ENCODE measurements at regions not wholly inside any gene's neighbourhood (a gene's known extent, or its start where the extent isn't known, plus 50 kb on each side); places are given as distances from the start of the nearest gene placed in this dataset.

- no peak for TF ChIP-seq CTCF (IDR thresholded peaks at IDR 0.05)
Measured at GRCh38 chr11:88040148-88040496, 135.1 kb downstream of the RAB38 start.

GRCh38 chr11:88039476-88040147 lies 135.6 kb downstream of the RAB38 start:
- TF ChIP-seq CTCF (IDR thresholded peaks at IDR 0.05), result no peak

GRCh38 chr11:88038063-88038462 lies 137.2 kb downstream of the RAB38 start:
- TF ChIP-seq CTCF (IDR thresholded peaks at IDR 0.05), result no peak

DNA sequence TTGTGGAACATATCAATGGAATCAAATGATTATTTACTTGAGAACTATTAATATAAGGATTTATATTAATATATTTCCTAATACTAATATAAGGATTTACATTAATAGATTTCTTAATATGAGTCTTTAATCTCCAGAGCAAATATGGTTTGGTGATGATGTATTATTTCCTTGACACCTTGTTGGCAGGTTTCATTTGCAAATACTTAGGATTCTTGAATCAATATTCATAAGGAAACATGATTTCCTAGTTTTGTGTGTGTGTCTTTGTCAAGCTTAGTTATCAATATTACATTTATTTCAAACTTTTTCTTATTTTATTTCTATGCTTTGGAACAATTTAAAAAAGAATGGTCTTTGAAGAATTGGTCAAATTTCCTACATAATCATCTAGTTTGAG lies 138.5 kb downstream of the RAB38 start:
- TF ChIP-seq CTCF (IDR thresholded peaks at IDR 0.05), result no peak

GRCh38 chr11:88035271-88035670 lies 140.0 kb downstream of the RAB38 start:
- TF ChIP-seq CTCF (IDR thresholded peaks at IDR 0.05), result no peak

DNA sequence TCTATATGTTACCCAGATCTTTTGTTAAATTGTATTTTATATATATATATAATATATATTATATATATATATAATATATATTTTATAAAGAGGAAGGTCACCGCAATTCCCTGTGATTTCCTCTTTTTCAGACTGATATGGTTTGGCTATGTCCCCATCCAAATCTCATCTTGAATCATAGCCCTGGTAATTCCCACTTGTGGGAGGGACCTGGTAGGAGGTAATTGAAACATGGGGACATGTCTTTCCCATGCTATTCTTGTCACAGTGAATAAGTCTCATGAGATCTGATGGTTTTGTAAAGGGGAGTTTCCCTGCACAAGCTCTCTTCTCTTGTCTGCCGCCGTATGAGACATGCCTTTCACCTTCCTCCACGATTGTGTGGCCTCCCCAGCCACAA lies 157.6 kb downstream of the RAB38 start:
- no peak for TF ChIP-seq CTCF (IDR thresholded peaks at IDR 0.05)

GRCh38 chr11:88016392-88017170 lies 158.7 kb downstream of the RAB38 start:
- TF ChIP-seq CTCF (IDR thresholded peaks at IDR 0.05), result peak; percentile 77

Data from LNCAP (cell line).